ENCODE measurements at regions not wholly inside any gene's neighbourhood (a gene's known extent, or its start where the extent isn't known, plus 50 kb on each side); places are given as distances from the start of the nearest gene placed in this dataset.

GRCh38 chr7:125057963-125058362, 128.3 kb upstream of the POT1 start:
- TF ChIP-seq CTCF (conservative IDR thresholded peaks at IDR 0.05 in 1 of 2, IDR thresholded peaks at IDR 0.05 in 1 of 2; ENCODE audit: extremely low read depth in 1 of 2, insufficient read depth in 1 of 2, low read depth in 1 of 2, low read length in 2 of 2), result no peak
- no peak for TF ChIP-seq EZH2 (IDR thresholded peaks at IDR 0.05; ENCODE audit: borderline replicate concordance, low read length)
